Globus pallidus (tissue), 1 donor: ENCODE measurements at regions not wholly inside any gene's neighbourhood (a gene's known extent, or its start where the extent isn't known, plus 50 kb on each side); places are given as distances from the start of the nearest gene placed in this dataset.
A peak's percentile ranks its signal among the peaks of the same experiment; 100 is the strongest.

ENCODE experiments used
- DNase-seq: peaks from one replicate; pipeline ENCODE4 v3.0.0-alpha.2; 2015; ENCODE audit warnings: low spot score

DNA sequence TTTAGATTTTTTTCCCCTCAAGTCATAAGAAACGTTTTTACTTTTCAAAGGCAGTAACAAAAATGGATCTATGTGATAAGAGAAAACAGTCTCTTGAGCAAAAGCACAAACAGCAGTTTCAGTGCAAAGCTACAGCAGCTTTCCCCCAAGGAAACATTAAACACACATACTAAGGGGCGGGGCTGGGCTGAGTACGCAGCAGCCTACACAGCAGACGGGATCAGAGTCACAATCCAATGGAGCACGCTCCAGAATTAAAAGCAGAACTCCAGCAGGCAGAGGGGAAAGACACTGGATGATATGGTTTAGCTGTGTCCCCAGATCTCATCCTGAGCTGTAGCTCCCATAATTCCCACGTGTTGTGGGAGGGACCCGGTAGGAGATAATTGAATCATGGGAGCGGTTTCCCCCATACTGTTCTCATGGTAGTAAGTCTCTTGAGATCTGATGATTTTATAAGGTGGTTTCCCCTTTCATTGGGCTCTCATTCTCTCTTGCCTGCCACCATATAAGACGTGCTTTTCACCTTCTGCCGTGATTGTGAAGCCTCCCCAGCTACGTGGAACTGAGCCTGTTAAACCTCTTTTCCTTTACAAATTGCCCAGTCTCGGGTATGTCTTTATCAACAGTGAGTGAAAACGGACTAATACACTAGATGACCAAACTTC is 116.2 kb upstream of the SLCO3A1 start:
- DNase-seq, result no peak

DNA sequence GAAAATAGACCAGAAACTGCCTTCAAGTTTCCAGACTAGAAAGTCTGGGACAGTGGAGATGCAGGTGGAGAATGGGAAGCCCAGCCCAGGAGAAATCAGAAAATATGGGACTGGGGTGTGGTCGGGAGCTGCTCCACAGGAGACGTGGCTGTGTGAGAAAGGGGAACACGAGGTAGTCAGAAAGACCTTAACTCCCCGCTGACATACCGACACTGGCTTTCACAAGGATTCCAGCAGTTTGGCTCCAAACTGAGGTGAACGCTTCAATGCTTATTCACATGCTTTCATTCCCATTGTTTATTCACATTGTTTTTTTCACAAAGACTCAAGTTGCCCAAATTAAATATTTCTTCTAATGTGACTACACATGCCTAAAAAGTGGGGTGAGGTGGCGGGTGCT is 111.5 kb upstream of the SLCO3A1 start:
- no peak for DNase-seq

DNA sequence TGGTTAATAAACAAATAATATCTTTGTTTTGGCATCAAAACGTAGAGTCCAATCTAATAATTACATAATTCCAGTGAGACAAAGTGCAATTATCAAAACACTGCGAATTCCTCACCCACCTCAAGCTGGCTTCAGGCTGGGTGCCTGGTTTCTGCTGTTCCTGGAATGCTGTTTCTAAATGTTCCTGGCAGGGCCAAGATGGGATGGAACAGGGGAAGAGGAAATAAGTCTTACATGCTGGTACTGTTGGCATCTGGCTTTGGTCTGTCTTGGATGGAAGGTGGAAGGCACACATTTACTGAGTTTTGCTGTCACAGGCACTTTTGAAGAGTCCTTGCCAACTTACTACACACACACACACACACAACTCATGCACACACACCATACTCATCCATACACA is 101.9 kb upstream of the SLCO3A1 start:
- peak; percentile 60 for DNase-seq

DNA sequence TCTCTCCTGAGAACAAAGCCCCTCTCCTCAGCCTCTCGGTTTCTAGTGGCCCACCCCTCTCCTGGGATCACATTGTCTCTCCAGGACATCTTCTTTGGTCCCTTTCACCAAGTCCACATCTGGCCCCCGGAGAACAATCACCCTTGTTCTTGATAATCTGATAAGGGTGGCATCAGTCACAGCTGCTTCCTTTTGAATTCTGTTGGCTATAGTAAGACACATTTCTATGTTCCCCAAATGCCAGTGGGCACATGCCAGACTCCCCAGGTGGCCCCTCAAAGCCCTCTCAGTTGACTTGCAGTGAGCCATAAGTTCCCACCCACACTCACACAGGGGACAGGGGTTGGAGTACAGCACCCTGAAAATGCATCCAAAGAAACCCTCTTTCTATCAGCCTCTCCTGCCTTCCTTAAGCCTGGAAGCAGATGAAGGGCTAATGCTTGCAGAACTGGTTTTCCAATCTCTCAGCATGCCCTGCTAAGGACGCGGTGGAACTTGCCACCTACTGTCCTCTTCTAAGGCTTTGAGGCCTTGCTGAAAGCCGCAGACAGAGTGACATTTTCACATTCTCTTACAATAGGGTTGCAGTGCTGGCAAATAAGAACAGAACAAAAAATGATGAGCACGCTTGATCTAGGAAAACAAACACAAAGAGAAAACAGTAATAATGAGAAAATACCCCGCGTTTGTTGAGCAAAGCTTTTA is 101.3 kb upstream of the SLCO3A1 start:
- DNase-seq, result peak; percentile 77

DNA sequence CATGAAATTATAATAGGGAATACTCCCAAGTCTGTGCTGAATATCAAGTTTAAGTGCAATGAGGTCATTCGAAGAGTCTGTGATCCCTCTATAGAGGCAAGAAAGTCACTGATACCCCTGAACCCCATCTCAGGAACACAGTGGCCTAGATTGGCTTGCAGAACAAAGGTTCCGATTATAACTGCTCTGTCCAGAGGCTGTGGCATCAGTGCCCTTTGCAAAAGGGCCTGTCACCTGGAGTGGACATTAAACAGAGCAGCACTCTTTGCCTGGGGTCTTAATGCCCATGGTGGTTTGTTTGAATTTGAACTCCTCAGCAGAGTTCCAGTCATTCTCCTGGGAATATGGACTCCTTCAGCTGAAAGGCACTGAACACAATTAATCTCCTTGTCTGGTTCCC is 93.9 kb upstream of the SLCO3A1 start:
- no peak for DNase-seq

DNA sequence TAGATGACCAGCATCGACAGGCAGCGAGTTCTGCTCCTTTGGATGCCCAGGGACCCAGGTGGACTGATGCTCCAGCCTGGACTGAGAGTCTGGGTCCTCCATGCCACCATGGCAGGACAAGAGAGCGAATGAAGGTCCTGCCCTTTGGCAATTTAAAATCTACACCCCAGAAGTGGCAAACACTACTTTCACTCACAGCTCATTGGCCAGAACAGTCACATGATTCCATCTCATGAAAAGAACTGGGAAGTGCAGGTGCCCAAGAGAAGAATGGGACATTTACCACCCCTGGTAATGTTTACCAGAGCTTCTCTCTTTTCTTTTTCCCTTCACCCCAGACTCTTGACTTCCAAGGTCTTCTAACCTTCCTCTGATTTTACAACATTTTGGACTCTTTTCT is 87.8 kb upstream of the SLCO3A1 start:
- DNase-seq, result no peak

DNA sequence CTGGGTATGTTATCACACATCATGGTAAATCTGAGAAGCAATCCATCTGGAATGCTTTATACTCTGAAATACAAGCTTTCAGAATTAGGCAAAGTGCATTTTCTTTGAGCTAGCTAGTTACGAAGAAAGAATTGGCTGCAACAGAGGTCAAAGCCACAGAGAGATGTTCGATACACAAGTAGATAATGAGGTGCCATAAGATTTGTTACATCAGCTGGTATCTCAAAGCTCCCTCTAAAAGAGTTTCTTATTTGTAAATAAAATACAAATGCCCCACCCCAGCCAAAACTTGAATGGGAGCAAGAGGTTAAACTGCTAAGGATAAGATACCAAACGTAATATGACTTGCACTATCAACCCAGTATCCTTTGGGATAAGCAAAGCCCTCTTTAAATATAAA is 84.0 kb upstream of the SLCO3A1 start:
- no peak for DNase-seq

DNA sequence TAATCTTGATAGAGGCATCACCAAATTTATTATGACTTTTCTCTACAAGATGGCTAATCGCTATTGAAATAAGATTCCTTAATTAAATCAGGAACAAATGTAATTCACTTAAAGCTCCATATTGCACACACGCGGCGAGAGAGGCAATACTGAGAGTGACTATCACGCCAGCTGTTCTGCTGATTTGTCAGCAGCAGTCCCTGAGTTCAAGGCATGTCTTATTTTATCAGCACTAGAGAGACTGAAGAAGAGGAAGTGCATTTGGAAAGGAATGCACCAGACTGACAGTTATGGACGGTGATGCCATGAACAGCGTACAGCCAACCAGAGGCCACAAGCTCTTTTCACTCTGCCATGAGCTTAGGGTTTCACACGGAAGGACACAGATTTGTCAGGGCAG is 83.6 kb upstream of the SLCO3A1 start:
- no peak for DNase-seq

DNA sequence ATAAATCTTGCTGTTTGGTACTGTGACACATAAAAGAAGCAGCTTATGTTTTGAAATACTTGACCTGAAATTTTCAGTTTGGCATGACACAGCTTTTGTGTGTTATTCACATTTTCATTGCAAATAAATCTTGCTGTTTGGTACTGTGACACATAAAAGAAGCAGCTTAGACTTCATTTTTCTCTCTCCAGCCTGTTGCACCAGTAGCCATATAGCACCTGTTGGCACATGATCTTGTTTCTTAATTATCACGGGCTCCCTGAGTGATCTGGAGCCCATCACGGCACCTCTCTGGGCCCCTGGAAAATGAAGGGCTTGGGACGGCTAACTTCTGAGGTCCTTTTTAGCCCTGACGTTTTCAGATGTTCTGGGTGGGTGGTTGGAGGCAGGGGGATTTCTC is 77.4 kb upstream of the SLCO3A1 start:
- DNase-seq, result no peak

DNA sequence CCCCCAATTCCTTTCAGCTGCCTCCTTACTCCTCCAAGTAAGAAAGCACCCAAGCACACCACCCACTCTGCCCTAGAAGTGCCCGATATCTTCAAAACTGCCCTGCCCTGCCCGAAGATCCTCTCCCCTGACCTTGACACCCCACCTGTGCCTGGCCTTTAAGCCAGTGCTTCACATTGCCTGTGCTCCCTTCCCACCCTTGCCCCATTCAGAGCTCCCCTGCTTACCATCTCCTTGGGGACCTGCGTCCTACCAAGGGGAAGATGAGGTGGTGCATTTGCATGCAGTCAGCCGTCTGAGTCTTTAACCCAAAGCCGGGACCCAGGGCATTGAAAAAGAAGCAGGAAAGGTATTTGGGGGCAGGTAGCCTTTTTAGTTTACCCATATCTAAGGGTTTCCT is 73.5 kb upstream of the SLCO3A1 start:
- DNase-seq, result no peak

DNA sequence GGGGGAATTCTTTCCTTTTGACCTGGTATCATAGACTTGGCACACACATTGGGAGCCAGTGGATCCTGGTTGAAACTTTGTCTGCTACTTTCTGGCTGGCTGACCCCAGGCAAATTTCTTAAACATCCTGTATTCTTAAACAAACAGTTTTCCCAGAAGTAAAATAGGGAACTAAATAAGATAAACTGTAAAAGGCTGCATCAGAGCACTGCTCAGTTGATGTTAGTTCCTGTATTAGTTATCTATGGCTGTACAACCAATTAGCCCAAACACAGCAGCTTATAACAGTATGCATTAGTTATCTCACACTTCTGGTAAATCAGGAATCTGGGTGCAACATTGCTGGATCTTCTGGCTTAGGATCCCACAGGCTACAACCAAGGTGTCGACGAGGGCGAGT is 73.1 kb upstream of the SLCO3A1 start:
- DNase-seq, result no peak

DNA sequence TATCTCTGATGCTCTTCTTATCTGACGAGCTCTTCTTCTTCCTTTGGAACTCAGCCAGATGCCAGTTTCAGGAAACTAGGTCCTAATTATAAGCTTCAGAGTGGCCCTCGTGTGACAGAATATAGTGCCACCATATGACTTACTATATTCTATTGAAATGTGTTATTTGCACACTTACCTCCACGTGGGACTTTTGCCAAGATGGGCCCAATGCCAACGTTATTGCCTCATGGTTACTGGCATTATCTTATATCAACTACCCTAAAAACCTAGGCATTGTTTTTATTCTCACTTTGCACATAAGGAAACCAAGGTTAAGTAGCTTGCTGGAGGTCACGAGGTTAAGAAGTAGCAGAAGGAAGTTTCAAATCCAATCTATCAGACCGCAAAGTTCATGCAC is 71.3 kb upstream of the SLCO3A1 start:
- no peak for DNase-seq

DNA sequence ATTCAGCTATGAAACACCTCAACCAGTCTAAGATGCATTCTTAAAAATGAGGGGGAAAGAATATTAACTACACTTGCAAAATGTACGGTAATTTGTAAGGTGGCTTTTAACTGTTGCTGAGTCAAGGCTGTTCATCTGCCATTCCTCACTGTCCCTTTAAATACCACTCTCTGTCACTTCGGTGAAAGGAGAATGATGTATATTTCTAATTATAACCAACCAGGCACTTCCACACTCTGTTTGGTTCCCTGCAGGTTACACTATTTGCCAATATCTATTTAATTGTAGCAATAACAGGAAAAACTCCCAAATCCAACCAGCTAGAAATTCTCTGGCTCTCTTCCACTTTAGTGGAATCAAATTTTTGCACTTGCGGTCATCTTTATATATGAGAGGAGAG is 70.5 kb upstream of the SLCO3A1 start:
- no peak for DNase-seq

DNA sequence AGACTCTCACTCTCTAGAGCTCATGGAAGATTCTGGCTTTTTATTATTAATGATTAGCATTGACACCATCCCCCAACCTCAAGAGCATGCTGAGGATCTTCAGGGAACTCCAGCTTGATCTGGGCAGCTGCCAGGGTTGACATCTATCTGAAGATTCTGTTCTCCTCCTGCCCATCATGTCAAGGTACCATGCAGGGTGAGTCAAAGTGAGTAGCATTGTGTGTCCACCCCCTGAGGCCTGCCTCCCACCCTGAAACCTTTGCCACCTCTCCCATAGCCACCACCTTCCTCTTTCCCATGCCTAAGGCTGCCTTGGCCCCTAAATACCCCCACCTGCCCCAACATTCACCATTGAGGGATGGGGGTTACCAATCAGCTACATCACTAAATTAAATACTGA is 70.1 kb upstream of the SLCO3A1 start:
- no peak for DNase-seq

DNA sequence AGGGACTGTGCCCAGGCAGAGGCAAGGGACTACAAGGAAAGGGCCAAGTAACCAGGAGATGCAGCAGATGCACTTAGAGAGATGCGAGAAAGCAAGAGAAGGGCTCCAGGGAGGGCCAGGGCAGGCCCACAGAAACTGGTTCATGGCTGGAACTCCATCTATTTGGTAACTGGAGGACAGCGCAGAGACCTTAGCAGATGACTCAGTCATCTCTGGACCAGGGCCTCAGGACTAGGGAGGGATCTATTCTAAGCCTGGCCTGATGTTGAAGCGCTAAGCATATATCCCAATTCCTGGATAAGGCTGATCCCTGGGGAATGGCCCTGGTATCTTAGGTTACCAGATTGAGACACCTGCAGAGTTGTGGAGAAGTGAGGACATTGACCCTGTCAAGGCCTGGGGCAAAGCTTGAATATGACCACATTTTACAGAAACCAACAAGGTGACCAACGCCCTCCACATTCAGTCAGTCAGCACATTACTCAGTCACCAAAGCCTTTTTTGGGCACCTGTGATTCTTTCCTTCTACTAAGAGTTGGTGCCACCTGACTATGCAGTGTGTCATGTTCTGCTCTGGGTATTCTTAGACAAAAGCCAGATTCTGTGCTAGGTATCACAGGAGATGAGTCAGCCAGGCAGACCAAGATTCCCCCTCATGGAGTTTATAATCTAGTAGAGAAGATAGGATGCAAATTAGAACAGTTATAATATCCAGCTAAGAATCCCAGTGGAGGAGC is 68.4 kb upstream of the SLCO3A1 start:
- DNase-seq, result no peak

DNA sequence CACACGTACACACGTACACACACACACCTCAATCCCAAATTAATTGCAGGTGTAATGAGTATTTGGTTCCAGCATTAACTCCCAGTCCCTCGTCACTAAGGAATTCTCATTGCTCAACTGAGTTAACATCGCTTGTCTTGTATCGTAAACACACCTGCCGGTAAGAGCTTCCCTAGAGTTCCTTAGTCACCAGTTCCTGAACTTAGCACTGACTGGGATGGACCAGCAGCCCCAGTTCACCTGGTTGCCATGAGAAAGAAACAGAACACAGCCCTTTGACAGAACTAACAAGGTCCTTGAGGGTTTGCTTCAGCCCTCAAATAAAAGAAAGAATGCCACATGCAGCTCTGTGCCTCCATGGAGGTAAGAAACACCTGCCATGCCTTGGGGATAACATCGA is 66.3 kb upstream of the SLCO3A1 start:
- no peak for DNase-seq

DNA sequence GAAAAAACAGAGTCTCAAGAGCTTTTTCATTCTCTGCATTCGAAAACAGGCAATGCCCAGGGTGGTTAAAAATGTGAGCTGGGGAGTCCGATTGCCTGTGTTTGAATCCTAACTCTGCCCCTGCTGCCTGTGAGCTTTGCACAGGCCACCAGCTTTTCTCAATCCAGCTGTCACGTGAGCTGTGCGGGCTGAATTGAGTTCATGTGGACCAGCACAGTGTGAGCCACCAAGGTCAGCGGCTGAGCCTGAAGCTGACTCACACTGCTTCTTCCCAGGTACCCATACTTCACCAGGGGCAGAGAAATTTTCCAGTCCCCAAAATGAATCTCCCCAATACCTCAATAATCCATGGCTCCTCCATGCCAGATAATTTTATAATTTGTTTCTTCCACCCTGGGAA is 64.4 kb upstream of the SLCO3A1 start:
- DNase-seq, result no peak

DNA sequence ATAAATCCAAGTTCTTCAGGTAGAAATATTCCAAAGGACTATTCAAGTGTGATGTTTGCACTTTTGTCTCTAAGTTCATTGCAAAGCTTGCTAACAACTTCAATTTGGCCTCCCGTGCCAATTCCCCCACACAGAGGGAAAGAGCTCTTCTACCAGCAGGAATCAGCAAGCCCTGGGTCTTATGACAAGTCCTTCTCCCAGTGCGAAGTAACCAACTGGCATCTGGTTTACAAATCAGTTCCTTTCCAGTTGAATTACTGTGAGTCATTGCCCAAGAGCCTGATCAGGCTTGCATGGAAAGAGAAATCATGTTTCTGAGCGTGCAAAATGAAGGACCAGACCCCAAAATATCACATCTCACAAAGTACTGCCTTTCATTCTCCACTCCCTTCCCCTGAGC is 62.7 kb upstream of the SLCO3A1 start:
- DNase-seq, result no peak

DNA sequence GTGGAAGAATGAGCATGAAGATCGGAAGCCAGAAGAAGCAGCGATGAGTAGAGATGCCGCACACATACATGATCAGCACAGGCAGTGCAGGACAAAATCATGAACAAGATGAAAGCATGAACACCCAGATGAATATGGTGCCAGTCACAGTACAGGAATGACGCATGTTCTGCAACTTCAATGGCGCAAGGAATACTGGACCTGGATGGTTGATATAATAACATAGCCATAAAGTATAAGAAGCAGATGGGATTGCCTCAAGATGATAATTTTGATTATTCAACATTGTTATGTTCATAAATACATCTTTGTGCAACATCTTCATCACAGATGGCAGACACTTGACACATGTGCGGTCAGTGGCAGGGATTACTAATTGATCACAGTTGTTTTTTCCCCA is 59.7 kb upstream of the SLCO3A1 start:
- no peak for DNase-seq

DNA sequence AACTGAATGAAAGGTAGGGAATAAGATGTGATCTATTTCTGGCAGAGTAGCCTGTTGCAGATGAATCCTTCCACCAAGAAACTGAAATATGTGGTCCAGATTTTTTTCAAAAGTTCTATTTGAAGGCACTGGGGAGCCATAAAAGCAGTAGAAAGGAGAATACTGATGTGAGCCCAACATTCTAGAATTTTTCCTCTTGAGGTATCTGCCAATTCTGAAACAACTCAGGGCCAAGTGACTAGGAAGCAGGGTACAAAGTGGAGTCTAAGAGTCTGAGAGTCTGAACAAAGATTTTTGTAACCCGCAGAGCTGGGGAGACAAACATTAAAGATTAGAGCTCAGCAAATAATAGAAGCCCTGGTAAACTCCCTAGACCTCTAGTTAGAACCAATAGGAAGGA is 58.3 kb upstream of the SLCO3A1 start:
- peak; percentile 9 for DNase-seq

DNA sequence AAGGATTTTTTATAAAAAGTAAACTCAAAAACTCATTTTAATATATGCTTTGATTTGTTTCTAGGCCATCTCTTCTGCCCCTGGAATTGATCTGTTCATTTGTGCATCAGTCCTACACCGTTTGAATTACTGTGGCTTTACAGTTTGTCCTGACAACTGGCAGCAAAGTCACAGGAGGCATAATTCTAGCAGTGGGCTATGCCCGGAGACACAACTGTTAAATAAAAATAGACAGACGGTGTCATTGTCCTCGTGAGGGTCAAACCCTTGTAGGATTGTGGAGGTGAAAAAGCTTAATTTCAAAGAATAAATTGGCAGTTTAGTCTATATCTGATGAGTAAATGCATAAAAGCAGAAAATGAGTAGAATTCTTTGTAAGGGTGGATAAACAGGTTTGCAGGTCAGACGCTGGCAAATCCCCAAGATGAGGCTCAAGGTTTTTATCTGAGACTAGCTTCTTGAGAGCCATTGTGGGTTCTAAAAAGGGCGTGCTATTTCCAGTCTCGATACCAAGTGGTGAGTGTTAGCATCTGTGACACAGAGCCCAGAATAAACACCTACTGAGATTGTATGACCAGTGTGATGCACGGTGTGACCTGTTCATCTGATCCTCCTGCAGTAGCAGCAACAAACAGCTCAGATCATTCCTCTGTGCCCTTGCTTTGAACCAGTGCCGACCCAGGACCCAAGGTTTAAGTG is 51.5 kb upstream of the SLCO3A1 start:
- DNase-seq, result no peak

DNA sequence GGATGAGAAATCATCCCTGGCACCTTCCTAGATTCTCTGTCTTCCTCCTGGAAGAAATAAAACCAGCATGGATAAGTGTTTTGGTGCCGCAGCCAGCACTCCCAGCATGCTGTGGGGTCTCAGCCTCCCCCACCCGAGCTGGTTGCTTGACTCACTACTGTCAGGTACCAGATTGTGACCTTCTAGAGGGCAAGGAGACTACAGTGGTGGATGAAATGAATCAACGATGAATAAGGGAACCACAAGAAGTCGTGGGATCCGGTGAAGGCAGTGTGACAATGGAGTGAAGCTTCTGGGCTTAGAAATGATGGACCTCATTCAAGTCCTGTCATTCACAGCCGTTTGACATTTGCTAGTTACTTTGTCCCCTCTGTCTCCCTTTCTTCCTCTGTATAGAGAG is 50.2 kb upstream of the SLCO3A1 start:
- no peak for DNase-seq
